PC-3 (cell line): ENCODE measurements at regions not wholly inside any gene's neighbourhood (a gene's known extent, or its start where the extent isn't known, plus 50 kb on each side); places are given as distances from the start of the nearest gene placed in this dataset.

ENCODE experiments used
- EZH2 ChIP-seq: fragments of 300-600 bp; sonication (generic); IDR thresholded peaks from one replicate; pipeline ENCODE4 v1.6.1; 2017; ENCODE audit warnings: antibody characterized with exemption, mild to moderate bottlenecking, low read length; ENCODE audit not compliant: unreplicated experiment
- TF ChIP-seq, protein P1 (sequence below): fragments of 300-600 bp; sonication (generic); conservative IDR thresholded peaks from 2 replicates; pipeline ENCODE4 v1.5.1; 2017; ENCODE audit warnings: antibody characterized with exemption, low read depth, mild to moderate bottlenecking, low read length

- TF ChIP-seq, protein P1, sequence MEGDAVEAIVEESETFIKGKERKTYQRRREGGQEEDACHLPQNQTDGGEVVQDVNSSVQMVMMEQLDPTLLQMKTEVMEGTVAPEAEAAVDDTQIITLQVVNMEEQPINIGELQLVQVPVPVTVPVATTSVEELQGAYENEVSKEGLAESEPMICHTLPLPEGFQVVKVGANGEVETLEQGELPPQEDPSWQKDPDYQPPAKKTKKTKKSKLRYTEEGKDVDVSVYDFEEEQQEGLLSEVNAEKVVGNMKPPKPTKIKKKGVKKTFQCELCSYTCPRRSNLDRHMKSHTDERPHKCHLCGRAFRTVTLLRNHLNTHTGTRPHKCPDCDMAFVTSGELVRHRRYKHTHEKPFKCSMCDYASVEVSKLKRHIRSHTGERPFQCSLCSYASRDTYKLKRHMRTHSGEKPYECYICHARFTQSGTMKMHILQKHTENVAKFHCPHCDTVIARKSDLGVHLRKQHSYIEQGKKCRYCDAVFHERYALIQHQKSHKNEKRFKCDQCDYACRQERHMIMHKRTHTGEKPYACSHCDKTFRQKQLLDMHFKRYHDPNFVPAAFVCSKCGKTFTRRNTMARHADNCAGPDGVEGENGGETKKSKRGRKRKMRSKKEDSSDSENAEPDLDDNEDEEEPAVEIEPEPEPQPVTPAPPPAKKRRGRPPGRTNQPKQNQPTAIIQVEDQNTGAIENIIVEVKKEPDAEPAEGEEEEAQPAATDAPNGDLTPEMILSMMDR: no peak
- TF ChIP-seq EZH2: no peak
Measured at GRCh38 chr2:121849236-121849635, 93.8 kb downstream of the TSN start.
